CD4-positive, alpha-beta T cell (primary cell): ENCODE measurements at regions not wholly inside any gene's neighbourhood (a gene's known extent, or its start where the extent isn't known, plus 50 kb on each side); places are given as distances from the start of the nearest gene placed in this dataset.

Source experiments
- ATAC-seq: fragments of 200-7000 bp; cut with Tn5 transposase; one replicate; pipeline ENCODE4 v1.10.0; 2022; ENCODE audit warnings: mild to moderate bottlenecking; ENCODE audit not compliant: poor library complexity
- CTCF ChIA-PET: fragments of 350-600 bp; sonication (Branson Sonifier 250); formaldehyde crosslinking; loops from one replicate; lab custom pipeline; 2021; ENCODE audit warnings: antibody characterized with exemption, inconsistent platforms; lab: Charles Lee
- POLR2A ChIA-PET: fragments of 350-600 bp; sonication (Branson Sonifier 250); formaldehyde crosslinking; loops from one replicate; lab custom pipeline; 2021; ENCODE audit warnings: antibody characterized with exemption, inconsistent platforms; lab: Charles Lee
- DNase-seq, 14 experiments: peaks; one replicate each; pipeline ENCODE4 v3.0.0-alpha.2; 2013 to 2020; ENCODE audit warnings: mixed read lengths in 2 of 14
- H3K27ac ChIP-seq, 2 donors: one replicate each; pipeline versions ENCODE4 v1.5.1 to v1.7.0; 2013; ENCODE audit warnings: low read length in 2 of 2, low read depth in 1 of 2, mild to moderate bottlenecking in 1 of 2
- H3K27me3 ChIP-seq, 2 experiments: 1 replicate in 1 of 2; 2 replicates in 1 of 2; pipeline versions ENCODE4 v1.6.1 to v1.7.0; 2013; ENCODE audit warnings: low read length in 2 of 2, control low read depth in 1 of 2, mild to moderate bottlenecking in 1 of 2, moderate library complexity in 1 of 2; ENCODE audit not compliant: insufficient read depth in 2 of 2, control insufficient read depth in 1 of 2
- H3K36me3 ChIP-seq: one replicate; pipeline ENCODE4 v1.6.1; 2013; ENCODE audit warnings: low read length, control low read depth; ENCODE audit not compliant: insufficient read depth
- H3K4me1 ChIP-seq: one replicate; pipeline ENCODE4 v1.6.1; 2013; ENCODE audit warnings: low read length, control low read depth; ENCODE audit not compliant: insufficient read depth
- H3K4me3 ChIP-seq: one replicate; pipeline ENCODE4 v1.5.1; 2013; ENCODE audit warnings: mild to moderate bottlenecking, low read length, moderate library complexity
- H3K9me3 ChIP-seq, 2 experiments: 1 replicate in 1 of 2; 2 replicates in 1 of 2; pipeline versions ENCODE4 v1.6.1 to v1.7.0; 2013; ENCODE audit warnings: low read length in 2 of 2, mild to moderate bottlenecking in 2 of 2, control low read depth in 1 of 2, moderate library complexity in 1 of 2; ENCODE audit not compliant: control insufficient read depth in 1 of 2, insufficient read depth in 1 of 2
- H3K27ac Mint-ChIP-seq: one replicate; pipeline ENCODE4 v1.8.0; 2020; ENCODE audit warnings: mixed read lengths
- H3K27me3 Mint-ChIP-seq: one replicate; pipeline ENCODE4 v1.8.0; 2021; ENCODE audit warnings: mixed read lengths
- H3K36me3 Mint-ChIP-seq: one replicate; pipeline ENCODE4 v1.8.0; 2021; ENCODE audit warnings: low read depth, mixed read lengths
- H3K4me1 Mint-ChIP-seq: one replicate; pipeline ENCODE4 v1.8.0; 2021; ENCODE audit warnings: low read depth, mixed read lengths
- H3K4me3 Mint-ChIP-seq: one replicate; pipeline ENCODE4 v1.8.0; 2020; ENCODE audit warnings: mild to moderate bottlenecking, mixed read lengths
- H3K9me3 Mint-ChIP-seq: one replicate; pipeline ENCODE4 v1.8.0; 2020; ENCODE audit warnings: mixed read lengths
- intact Hi-C, 2 experiments: fragments of 100-400 bp; cut with DNase I in 1 of 2; cut with micrococcal nuclease in 1 of 2; formaldehyde crosslinking; loops; one replicate each; pipeline versions ENCODE4 v1.15.1 to v1.9.0; 2023 to 2025; cut with DNase I, micrococcal nuclease
- TF ChIP-seq, protein P1 (sequence below): fragments of 200-600 bp; IDR thresholded peaks from one replicate; pipeline ENCODE4 v1.8.0; 2022; ENCODE audit warnings: antibody characterized with exemption, mild to moderate bottlenecking

DNA sequence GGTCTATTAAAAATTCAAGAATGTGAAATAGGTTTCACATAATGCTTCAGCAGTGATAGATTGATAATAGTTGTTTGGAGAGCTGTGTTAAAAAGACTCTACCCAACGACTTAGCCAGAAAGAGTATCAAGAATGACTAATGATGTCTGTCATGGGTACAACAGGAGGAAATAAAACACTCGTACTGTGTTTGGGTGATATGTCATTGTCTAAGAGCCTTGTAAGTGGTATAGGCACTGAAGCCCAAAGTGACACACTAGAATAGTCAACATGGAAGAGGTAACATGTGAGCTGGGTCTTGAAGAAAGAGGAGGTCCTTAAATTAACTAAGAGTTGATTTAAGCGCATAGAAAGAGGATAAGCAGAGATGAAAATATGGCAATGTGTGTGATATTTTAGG, 471.8 kb upstream of the MAN1A1 start:
- Histone ChIP-seq H3K27me3 (no peaks in the 10 kb centered on the region), H3K4me1 (no peaks in the 10 kb centered on the region), H3K9me3 (no peaks in the 10 kb centered on the region), H3K4me3 (no peak overlapping the region), H3K36me3 (no peaks in the 10 kb centered on the region), H3K27ac (no peak overlapping the region)
- TF ChIP-seq, protein P1, sequence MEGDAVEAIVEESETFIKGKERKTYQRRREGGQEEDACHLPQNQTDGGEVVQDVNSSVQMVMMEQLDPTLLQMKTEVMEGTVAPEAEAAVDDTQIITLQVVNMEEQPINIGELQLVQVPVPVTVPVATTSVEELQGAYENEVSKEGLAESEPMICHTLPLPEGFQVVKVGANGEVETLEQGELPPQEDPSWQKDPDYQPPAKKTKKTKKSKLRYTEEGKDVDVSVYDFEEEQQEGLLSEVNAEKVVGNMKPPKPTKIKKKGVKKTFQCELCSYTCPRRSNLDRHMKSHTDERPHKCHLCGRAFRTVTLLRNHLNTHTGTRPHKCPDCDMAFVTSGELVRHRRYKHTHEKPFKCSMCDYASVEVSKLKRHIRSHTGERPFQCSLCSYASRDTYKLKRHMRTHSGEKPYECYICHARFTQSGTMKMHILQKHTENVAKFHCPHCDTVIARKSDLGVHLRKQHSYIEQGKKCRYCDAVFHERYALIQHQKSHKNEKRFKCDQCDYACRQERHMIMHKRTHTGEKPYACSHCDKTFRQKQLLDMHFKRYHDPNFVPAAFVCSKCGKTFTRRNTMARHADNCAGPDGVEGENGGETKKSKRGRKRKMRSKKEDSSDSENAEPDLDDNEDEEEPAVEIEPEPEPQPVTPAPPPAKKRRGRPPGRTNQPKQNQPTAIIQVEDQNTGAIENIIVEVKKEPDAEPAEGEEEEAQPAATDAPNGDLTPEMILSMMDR, result no peak
- no peaks in the 10 kb centered on the region for H3K36me3 Mint-ChIP-seq
- intact Hi-C loops, result no loop called here
- ChIA-PET POLR2A (no interaction called here), CTCF (no interaction called here)
- H3K27me3 Mint-ChIP-seq, result no peaks in the 10 kb centered on the region
- no peak for ATAC-seq
- no peaks in the 10 kb centered on the region for H3K4me1 Mint-ChIP-seq
- DNase-seq, result no peak
- H3K9me3 Mint-ChIP-seq, result no peaks in the 10 kb centered on the region
- H3K27ac Mint-ChIP-seq, result no peak overlapping the region
- no peak overlapping the region for H3K4me3 Mint-ChIP-seq

GRCh38 chr6:119818876-119819275, 469.3 kb upstream of the MAN1A1 start:
- no peaks in the 10 kb centered on the region for H3K9me3 ChIP-seq
- H3K36me3 Mint-ChIP-seq, result no peaks in the 10 kb centered on the region
- TF ChIP-seq, protein P1, result no peak
- H3K4me1 ChIP-seq, result no peaks in the 10 kb centered on the region
- ChIA-PET POLR2A (no interaction called here), CTCF (no interaction called here)
- H3K36me3 ChIP-seq, result no peaks in the 10 kb centered on the region
- H3K27ac Mint-ChIP-seq, result no peak overlapping the region
- no peak overlapping the region for H3K4me3 Mint-ChIP-seq
- DNase-seq (no peak), ATAC-seq (no peak)
- no peaks in the 10 kb centered on the region for H3K9me3 Mint-ChIP-seq
- H3K27me3 ChIP-seq, result no peaks in the 10 kb centered on the region
- no peak overlapping the region for H3K27ac ChIP-seq
- intact Hi-C loops, result no loop called here
- H3K27me3 Mint-ChIP-seq, result no peaks in the 10 kb centered on the region
- H3K4me3 ChIP-seq, result no peak overlapping the region
- no peaks in the 10 kb centered on the region for H3K4me1 Mint-ChIP-seq

DNA sequence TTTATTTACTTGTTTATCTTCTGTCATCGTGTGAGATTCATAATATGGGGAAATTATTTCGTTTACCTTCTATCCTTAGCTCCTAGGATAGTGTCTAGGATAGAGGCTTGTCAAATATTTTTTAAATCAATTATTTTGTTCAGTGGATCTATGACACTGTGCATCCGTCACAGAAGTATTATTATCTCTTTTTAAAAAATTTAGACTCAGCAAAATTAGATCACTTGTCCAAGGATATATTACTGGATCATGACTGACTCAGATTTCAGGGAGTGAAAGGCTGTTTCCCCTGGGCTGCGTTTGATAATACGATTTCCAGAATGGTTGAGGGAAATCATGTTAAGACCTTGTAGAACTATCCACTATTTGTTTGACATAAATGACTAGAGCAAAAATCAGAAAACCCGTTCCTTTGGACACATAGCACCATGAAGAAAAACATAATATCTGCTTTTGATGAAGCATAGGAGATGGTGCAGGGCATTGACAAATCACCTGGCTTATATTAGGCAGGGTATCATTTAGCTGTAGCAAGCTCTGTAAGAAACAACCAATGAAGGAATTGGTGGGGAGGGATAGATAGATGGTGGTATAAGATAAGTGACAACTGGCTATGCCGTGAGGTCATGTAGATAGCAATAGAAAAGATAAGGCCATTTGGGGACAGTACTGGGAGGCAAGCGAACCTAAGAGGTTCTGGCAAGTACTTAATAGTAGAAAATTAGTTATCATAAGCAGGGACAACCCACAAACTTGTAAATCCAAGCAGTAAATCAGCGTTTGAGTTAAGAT, 465.2 kb upstream of the MAN1A1 start:
- no peaks in the 10 kb centered on the region for H3K27me3 Mint-ChIP-seq
- H3K36me3 Mint-ChIP-seq, result no peaks in the 10 kb centered on the region
- Histone ChIP-seq H3K4me3 (no peak overlapping the region), H3K9me3 (no peaks in the 10 kb centered on the region), H3K27ac (no peak overlapping the region), H3K36me3 (no peaks in the 10 kb centered on the region), H3K4me1 (no peaks in the 10 kb centered on the region), H3K27me3 (no peaks in the 10 kb centered on the region)
- ATAC-seq (no peak), DNase-seq (no peak)
- no peak overlapping the region for H3K27ac Mint-ChIP-seq
- no peaks in the 10 kb centered on the region for H3K4me1 Mint-ChIP-seq
- no peaks in the 10 kb centered on the region for H3K9me3 Mint-ChIP-seq
- POLR2A ChIA-PET, result no interaction called here
- TF ChIP-seq, protein P1, result no peak
- CTCF ChIA-PET, result no interaction called here
- intact Hi-C loops, result no loop called here
- H3K4me3 Mint-ChIP-seq, result no peak overlapping the region
